ENCODE measurements at regions not wholly inside any gene's neighbourhood (a gene's known extent, or its start where the extent isn't known, plus 50 kb on each side); places are given as distances from the start of the nearest gene placed in this dataset.

DNA sequence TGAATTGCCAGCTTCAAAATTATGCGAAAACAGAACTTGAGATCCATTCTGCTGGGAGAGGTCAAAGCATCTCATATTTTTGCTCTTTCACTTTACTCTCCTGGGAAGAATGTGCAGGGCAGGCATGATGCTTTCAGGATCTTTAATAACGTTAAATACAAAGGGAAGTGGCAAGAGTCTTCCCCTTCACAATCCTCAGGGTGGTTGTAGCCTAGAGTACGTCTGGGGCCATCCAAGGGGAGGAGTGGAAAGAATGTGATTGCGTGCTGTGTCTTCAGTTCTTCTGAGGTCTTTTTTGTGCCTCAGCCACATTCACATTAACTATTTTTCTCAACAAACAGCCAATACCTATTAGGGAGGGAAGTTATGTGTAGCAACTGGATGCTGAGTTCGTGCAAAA lies 207.3 kb downstream of the HGF start:
- Mint-ChIP-seq H3K27ac (no peak overlapping the region), H3K4me3 (no peak overlapping the region), H3K27me3 (no peaks in the 10 kb centered on the region), H3K9me3 (ENCODE audit: low read depth) (no peaks in the 10 kb centered on the region), H3K4me1 (no peaks in the 10 kb centered on the region), H3K36me3 (ENCODE audit: low read depth) (no peaks in the 10 kb centered on the region)
- ChIA-PET POLR2A (no interaction called here), CTCF (no interaction called here)
- intact Hi-C loops (cut with DNase I, micrococcal nuclease) = no loop called here
- ATAC-seq (no peak), DNase-seq (no peak)

GRCh38 chr7:81560708-81561107 lies 209.1 kb downstream of the HGF start:
- intact Hi-C loops (cut with DNase I, micrococcal nuclease) = no loop called here
- Mint-ChIP-seq H3K4me1 (no peaks in the 10 kb centered on the region), H3K27me3 (no peaks in the 10 kb centered on the region), H3K4me3 (no peak overlapping the region), H3K27ac (no peak overlapping the region), H3K9me3 (ENCODE audit: low read depth) (no peaks in the 10 kb centered on the region), H3K36me3 (ENCODE audit: low read depth) (no peaks in the 10 kb centered on the region)
- CTCF ChIA-PET = no interaction called here
- POLR2A ChIA-PET = no interaction called here
- no peak for DNase-seq
- no peak for ATAC-seq

GRCh38 chr7:81549484-81550016 lies 220.3 kb downstream of the HGF start:
- intact Hi-C loops (cut with DNase I, micrococcal nuclease) = no loop called here
- no peak for ATAC-seq
- H3K4me1 Mint-ChIP-seq = no peaks in the 10 kb centered on the region

DNA sequence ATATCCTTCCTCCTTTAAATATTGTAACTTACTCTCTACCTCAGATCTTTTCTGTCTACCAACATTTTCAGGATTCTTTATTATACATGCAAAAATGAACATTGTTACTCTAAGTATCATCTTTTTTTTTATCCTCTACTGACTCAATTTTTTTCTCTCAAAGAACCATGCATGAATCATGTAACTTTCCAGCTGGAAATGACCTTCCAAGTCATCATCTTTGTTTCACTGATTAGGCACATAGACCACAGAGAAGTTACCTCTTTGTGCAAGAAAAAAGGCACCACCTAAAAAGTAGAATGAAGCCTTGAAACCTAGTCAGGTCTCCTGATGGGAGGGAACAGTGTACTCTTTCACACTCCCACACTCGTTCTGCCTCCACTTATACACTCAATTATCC lies 234.9 kb downstream of the HGF start:
- Mint-ChIP-seq H3K4me1 (no peaks in the 10 kb centered on the region), H3K27ac (no peak overlapping the region), H3K4me3 (no peak overlapping the region), H3K27me3 (no peaks in the 10 kb centered on the region), H3K36me3 (ENCODE audit: low read depth) (no peaks in the 10 kb centered on the region), H3K9me3 (ENCODE audit: low read depth) (peaks cover 3% of the 10 kb centered on the region)
- DNase-seq (no peak), ATAC-seq (no peak)
- CTCF ChIA-PET = no interaction called here
- intact Hi-C loops (cut with DNase I, micrococcal nuclease) = no loop called here
- POLR2A ChIA-PET = no interaction called here

More at GRCh38 chr7:81549484-81550016, 220.3 kb downstream of the HGF start:
- Mint-ChIP-seq H3K27ac (no peak overlapping the region), H3K4me3 (no peak overlapping the region), H3K27me3 (no peaks in the 10 kb centered on the region), H3K36me3 (ENCODE audit: low read depth) (no peaks in the 10 kb centered on the region), H3K9me3 (ENCODE audit: low read depth) (peaks cover 9% of the 10 kb centered on the region)
- no peak for DNase-seq
- ChIA-PET POLR2A (no interaction called here), CTCF (no interaction called here)

GRCh38 chr7:81534446-81534845 lies 235.4 kb downstream of the HGF start:
- POLR2A ChIA-PET = no interaction called here

GRCh38 chr7:81533931-81534330 lies 235.9 kb downstream of the HGF start:
- no peaks in the 10 kb centered on the region for H3K4me1 Mint-ChIP-seq
- POLR2A ChIA-PET = no interaction called here
- intact Hi-C loops (cut with DNase I, micrococcal nuclease) = no loop called here
- no peak overlapping the region for H3K4me3 Mint-ChIP-seq
- no peaks in the 10 kb centered on the region for H3K27me3 Mint-ChIP-seq
- H3K27ac Mint-ChIP-seq = no peak overlapping the region
- no peaks in the 10 kb centered on the region for H3K36me3 Mint-ChIP-seq (ENCODE audit: low read depth)
- ATAC-seq (no peak), DNase-seq (no peak)
- peaks cover 3% of the 10 kb centered on the region for H3K9me3 Mint-ChIP-seq (ENCODE audit: low read depth)
- CTCF ChIA-PET = no interaction called here

More at GRCh38 chr7:81534446-81534845, 235.4 kb downstream of the HGF start:
- H3K36me3 Mint-ChIP-seq (ENCODE audit: low read depth) = no peaks in the 10 kb centered on the region
- H3K4me1 Mint-ChIP-seq = no peaks in the 10 kb centered on the region
- no peaks in the 10 kb centered on the region for H3K27me3 Mint-ChIP-seq
- no peak overlapping the region for H3K27ac Mint-ChIP-seq
- no peak overlapping the region for H3K4me3 Mint-ChIP-seq
- DNase-seq (no peak), ATAC-seq (no peak)
- intact Hi-C loops (cut with DNase I, micrococcal nuclease) = no loop called here
- peaks cover 3% of the 10 kb centered on the region for H3K9me3 Mint-ChIP-seq (ENCODE audit: low read depth)
- CTCF ChIA-PET = no interaction called here

DNA sequence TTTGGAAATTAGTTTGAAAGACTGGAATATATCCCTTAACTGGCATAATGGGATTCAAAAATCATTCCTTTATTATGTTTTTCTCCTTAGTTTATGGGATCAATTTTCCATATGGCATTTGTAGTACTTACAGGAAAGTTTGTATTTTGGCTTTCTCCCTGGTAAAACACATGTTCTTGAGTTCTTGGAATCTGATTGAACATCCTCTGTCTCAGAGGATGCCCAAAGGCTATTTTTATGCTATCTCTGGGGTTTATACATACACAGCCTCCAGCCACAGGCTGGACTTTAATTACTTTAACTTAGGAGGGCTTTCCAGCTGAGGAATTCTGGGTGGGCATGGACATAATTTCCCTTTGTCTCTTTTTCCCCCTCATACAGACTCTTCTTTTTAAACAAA lies 236.4 kb downstream of the HGF start:
- ATAC-seq (no peak), DNase-seq (no peak)
- Mint-ChIP-seq H3K4me1 (no peaks in the 10 kb centered on the region), H3K36me3 (ENCODE audit: low read depth) (no peaks in the 10 kb centered on the region), H3K27ac (no peak overlapping the region), H3K27me3 (no peaks in the 10 kb centered on the region), H3K4me3 (no peak overlapping the region), H3K9me3 (ENCODE audit: low read depth) (peaks cover 3% of the 10 kb centered on the region)
- intact Hi-C loops (cut with DNase I, micrococcal nuclease) = no loop called here
- CTCF ChIA-PET = no interaction called here
- POLR2A ChIA-PET = no interaction called here

- Mint-ChIP-seq H3K36me3 (ENCODE audit: low read depth) (no peaks in the 10 kb centered on the region), H3K4me1 (no peaks in the 10 kb centered on the region), H3K27ac (no peak overlapping the region), H3K27me3 (no peaks in the 10 kb centered on the region), H3K9me3 (ENCODE audit: low read depth) (no peaks in the 10 kb centered on the region), H3K4me3 (no peak overlapping the region)
- intact Hi-C loops (cut with DNase I, micrococcal nuclease) = no loop called here
- DNase-seq = no peak
- ChIA-PET CTCF (interaction anchor here (0.6 kb wide), 1 partner anchor 296 kb away, joined by 3 read pairs; no protein-coding TSS in a partner anchor), POLR2A (no interaction called here)
- ATAC-seq = no peak
Observed at GRCh38 chr7:81529785-81530184, 240.1 kb downstream of the HGF start.

- no peaks in the 10 kb centered on the region for H3K9me3 Mint-ChIP-seq (ENCODE audit: low read depth)
- H3K4me3 Mint-ChIP-seq = no peak overlapping the region
- CTCF ChIA-PET = no interaction called here
- no peak for ATAC-seq
- H3K27ac Mint-ChIP-seq = no peak overlapping the region
- H3K4me1 Mint-ChIP-seq = no peaks in the 10 kb centered on the region
- intact Hi-C loops (cut with DNase I, micrococcal nuclease) = no loop called here
- POLR2A ChIA-PET = no interaction called here
- H3K27me3 Mint-ChIP-seq = no peaks in the 10 kb centered on the region
- DNase-seq = no peak
- H3K36me3 Mint-ChIP-seq (ENCODE audit: low read depth) = no peaks in the 10 kb centered on the region
Observed at GRCh38 chr7:81527651-81528050, 242.2 kb downstream of the HGF start.

- intact Hi-C loops (cut with DNase I, micrococcal nuclease) = no loop called here
- H3K27ac Mint-ChIP-seq = no peak overlapping the region
- CTCF ChIA-PET = no interaction called here
Observed at GRCh38 chr7:81526971-81527370, 242.9 kb downstream of the HGF start.

DNA sequence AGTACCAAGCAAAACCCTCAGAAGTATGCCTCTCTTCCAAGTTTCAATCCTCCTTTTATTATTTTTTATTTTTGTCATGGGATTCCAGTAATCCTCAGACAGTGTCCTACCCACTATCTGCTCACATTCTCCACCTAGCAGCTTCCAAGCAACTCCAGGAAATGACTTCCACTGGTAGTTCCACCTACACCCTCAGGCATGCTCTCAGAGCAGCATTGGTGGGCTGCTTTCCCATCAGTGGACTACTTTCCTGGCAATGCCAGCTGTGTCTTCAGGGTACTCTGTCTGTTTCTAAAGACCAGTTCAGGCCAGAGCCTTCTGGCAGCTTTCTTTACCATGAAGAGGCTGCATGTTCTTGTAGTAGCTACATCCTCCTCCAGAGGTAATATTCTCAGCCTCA lies 244.0 kb downstream of the HGF start:
- Mint-ChIP-seq H3K9me3 (ENCODE audit: low read depth) (no peaks in the 10 kb centered on the region), H3K27ac (no peak overlapping the region), H3K4me3 (no peak overlapping the region), H3K4me1 (no peaks in the 10 kb centered on the region), H3K36me3 (ENCODE audit: low read depth) (no peaks in the 10 kb centered on the region), H3K27me3 (no peaks in the 10 kb centered on the region)
- ChIA-PET POLR2A (no interaction called here), CTCF (interaction anchor here (1.5 kb wide), 1 partner anchor 41 kb away, joined by 4 read pairs; no protein-coding TSS in a partner anchor)
- intact Hi-C loops (cut with DNase I, micrococcal nuclease) = no loop called here
- ATAC-seq (no peak), DNase-seq (no peak)

More at GRCh38 chr7:81526971-81527370, 242.9 kb downstream of the HGF start:
- Mint-ChIP-seq H3K27me3 (no peaks in the 10 kb centered on the region), H3K9me3 (ENCODE audit: low read depth) (no peaks in the 10 kb centered on the region), H3K4me1 (no peaks in the 10 kb centered on the region), H3K4me3 (no peak overlapping the region), H3K36me3 (ENCODE audit: low read depth) (no peaks in the 10 kb centered on the region)
- DNase-seq = no peak
- ATAC-seq = no peak
- POLR2A ChIA-PET = no interaction called here

- DNase-seq (no peak), ATAC-seq (no peak)
- H3K4me3 Mint-ChIP-seq = no peak overlapping the region
- POLR2A ChIA-PET = interaction anchor here (0.5 kb wide), 1 partner anchor 534 kb away, joined by 3 read pairs; no protein-coding TSS in a partner anchor
- H3K4me1 Mint-ChIP-seq = no peaks in the 10 kb centered on the region
- H3K9me3 Mint-ChIP-seq (ENCODE audit: low read depth) = no peaks in the 10 kb centered on the region
- intact Hi-C loops (cut with DNase I, micrococcal nuclease) = no loop called here
- H3K27me3 Mint-ChIP-seq = no peaks in the 10 kb centered on the region
- no peak overlapping the region for H3K27ac Mint-ChIP-seq
- CTCF ChIA-PET = no interaction called here
- H3K36me3 Mint-ChIP-seq (ENCODE audit: low read depth) = no peaks in the 10 kb centered on the region
Observed at GRCh38 chr7:81519886-81520285, 250.0 kb downstream of the HGF start.

- CTCF ChIA-PET = no interaction called here
- Mint-ChIP-seq H3K9me3 (ENCODE audit: low read depth) (no peaks in the 10 kb centered on the region), H3K27me3 (no peaks in the 10 kb centered on the region), H3K27ac (no peak overlapping the region), H3K36me3 (ENCODE audit: low read depth) (no peaks in the 10 kb centered on the region), H3K4me3 (no peak overlapping the region), H3K4me1 (no peaks in the 10 kb centered on the region)
- intact Hi-C loops (cut with DNase I, micrococcal nuclease) = no loop called here
- ATAC-seq (no peak), DNase-seq (no peak)
- POLR2A ChIA-PET = no interaction called here
Observed at GRCh38 chr7:81516898-81517297, 252.9 kb downstream of the HGF start.

Measured in activated CD4-positive, alpha-beta T cell treated with anti-CD3 and anti-CD28 coated beads for 36 hours (primary cell).